ENCODE measurements at regions not wholly inside any gene's neighbourhood (a gene's known extent, or its start where the extent isn't known, plus 50 kb on each side); places are given as distances from the start of the nearest gene placed in this dataset.

DNA sequence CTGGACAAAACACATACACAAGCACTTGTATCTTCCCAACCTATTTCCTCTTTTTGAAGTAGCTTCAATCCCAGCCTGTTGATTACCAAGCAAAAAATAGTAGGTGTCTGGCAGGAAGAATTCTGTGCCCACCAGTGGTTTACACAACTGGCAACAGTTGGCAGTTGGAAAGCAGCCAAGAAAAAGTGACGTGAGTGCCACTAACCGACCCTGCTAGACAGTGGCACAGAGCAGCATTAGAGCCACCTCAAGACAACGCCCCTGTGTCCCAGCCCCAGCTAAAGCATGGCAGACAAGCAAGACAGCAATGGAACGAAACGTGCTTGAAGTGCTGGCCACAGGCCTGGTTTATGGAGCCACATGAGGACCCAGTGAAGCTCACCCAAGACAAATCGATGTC, 379.6 kb downstream of the FBXO15 start:
- Mint-ChIP-seq H3K36me3 (no peaks in the 10 kb centered on the region), H3K4me1 (ENCODE audit: unreplicated experiment) (no peaks in the 10 kb centered on the region), H3K4me3 (no peak overlapping the region), H3K27ac (no peak overlapping the region), H3K27me3 (no peaks in the 10 kb centered on the region), H3K9me3 (no peaks in the 10 kb centered on the region)
- no peak for TF ChIP-seq CTCF (conservative IDR thresholded peaks at IDR 0.05)
- no peak for DNase-seq (ENCODE audit: extremely low spot score, unreplicated experiment)

- H3K4me1 Mint-ChIP-seq (ENCODE audit: unreplicated experiment): no peaks in the 10 kb centered on the region
- TF ChIP-seq CTCF (conservative IDR thresholded peaks at IDR 0.05): no peak
- no peak overlapping the region for H3K27ac Mint-ChIP-seq
- no peaks in the 10 kb centered on the region for H3K27me3 Mint-ChIP-seq
- no peaks in the 10 kb centered on the region for H3K9me3 Mint-ChIP-seq
- no peak overlapping the region for H3K4me3 Mint-ChIP-seq
- no peak for DNase-seq (ENCODE audit: extremely low spot score, unreplicated experiment)
- no peaks in the 10 kb centered on the region for H3K36me3 Mint-ChIP-seq
These were observed 380.6 kb downstream of the FBXO15 start for GRCh38 chr18:73766910-73767515.

DNA sequence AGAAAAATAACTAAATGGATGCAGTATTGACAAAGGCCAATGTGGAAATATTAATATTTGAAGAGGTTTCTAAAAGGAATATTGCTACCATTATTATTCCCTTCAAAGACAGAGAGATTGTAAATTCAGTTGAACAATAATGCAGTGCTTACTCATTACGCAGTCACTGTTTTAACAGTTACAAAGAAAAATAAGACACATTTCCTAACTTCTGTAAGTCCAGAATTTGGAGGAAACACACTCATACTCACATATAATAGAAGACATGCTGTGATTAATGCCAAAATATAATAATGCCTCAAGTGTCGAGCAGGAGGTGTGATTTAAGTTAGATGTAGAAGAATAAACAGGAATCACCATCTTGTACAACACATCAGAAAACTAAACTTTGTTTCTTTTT, 389.2 kb downstream of the FBXO15 start:
- Mint-ChIP-seq H3K9me3 (no peaks in the 10 kb centered on the region), H3K27ac (no peak overlapping the region), H3K27me3 (peaks cover 4% of the 10 kb centered on the region), H3K4me1 (ENCODE audit: unreplicated experiment) (no peaks in the 10 kb centered on the region), H3K36me3 (no peaks in the 10 kb centered on the region), H3K4me3 (no peak overlapping the region)
- DNase-seq (ENCODE audit: extremely low spot score, unreplicated experiment): no peak
- TF ChIP-seq CTCF (conservative IDR thresholded peaks at IDR 0.05): no peak

GRCh38 chr18:73756256-73757091, 391.2 kb downstream of the FBXO15 start:
- Mint-ChIP-seq H3K4me3 (no peak overlapping the region), H3K9me3 (no peaks in the 10 kb centered on the region), H3K27ac (no peak overlapping the region), H3K4me1 (ENCODE audit: unreplicated experiment) (no peaks in the 10 kb centered on the region), H3K27me3 (peaks cover 4% of the 10 kb centered on the region), H3K36me3 (no peaks in the 10 kb centered on the region)
- TF ChIP-seq CTCF (conservative IDR thresholded peaks at IDR 0.05): no peak
- DNase-seq (ENCODE audit: extremely low spot score, unreplicated experiment): no peak

DNA sequence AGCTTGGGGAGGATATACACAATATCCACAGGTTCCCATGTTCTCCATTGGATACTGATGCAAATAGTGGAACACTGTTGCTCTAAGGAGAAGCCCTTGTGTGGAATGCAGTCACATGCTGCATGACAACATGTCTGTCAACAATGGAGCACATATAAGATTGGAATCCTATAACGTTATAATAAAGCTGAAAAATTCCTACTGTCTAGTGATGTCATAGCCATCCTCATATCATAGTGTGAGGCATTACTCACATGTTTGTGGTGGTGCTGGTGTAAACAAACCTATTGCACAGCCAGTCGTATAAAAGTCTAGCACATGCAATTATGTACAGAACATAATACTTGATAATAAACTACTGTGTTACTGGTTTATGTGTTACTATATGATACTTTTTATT, 394.7 kb downstream of the FBXO15 start:
- Mint-ChIP-seq H3K27ac (no peak overlapping the region), H3K27me3 (peaks cover 4% of the 10 kb centered on the region), H3K4me3 (no peak overlapping the region), H3K4me1 (ENCODE audit: unreplicated experiment) (no peaks in the 10 kb centered on the region), H3K36me3 (no peaks in the 10 kb centered on the region), H3K9me3 (no peaks in the 10 kb centered on the region)
- DNase-seq (ENCODE audit: extremely low spot score, unreplicated experiment): no peak
- TF ChIP-seq CTCF (conservative IDR thresholded peaks at IDR 0.05): no peak

Measured in type B pancreatic cell (in vitro differentiated cells).